OCI-M1 (cell line): ENCODE measurements at regions not wholly inside any gene's neighbourhood (a gene's known extent, or its start where the extent isn't known, plus 50 kb on each side); places are given as distances from the start of the nearest gene placed in this dataset.

Experiments used
- DNase-seq: peaks from one replicate; lab custom pipeline; 2025; lab: John Stamatoyannopoulos, UW

DNA sequence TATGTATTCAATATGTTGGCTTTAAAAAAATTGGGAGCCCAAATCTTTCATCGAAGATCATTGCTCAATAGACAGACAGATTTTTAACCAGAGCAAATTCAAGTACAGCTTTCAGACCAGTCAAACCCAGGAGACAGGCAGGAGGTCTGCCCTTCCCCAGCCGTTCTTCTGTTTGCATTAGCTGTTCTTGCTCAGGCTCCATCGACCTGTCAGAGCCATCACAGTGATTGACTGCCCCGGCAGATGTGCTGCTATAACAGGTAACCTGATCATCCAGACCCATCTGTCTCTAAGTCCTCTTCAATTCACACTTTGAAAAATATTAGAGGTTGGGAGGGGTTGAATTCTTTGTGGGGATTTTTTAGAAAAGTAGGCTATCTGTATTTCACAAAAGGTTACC, 453.5 kb downstream of the FOXG1 start:
- no peak for DNase-seq

DNA sequence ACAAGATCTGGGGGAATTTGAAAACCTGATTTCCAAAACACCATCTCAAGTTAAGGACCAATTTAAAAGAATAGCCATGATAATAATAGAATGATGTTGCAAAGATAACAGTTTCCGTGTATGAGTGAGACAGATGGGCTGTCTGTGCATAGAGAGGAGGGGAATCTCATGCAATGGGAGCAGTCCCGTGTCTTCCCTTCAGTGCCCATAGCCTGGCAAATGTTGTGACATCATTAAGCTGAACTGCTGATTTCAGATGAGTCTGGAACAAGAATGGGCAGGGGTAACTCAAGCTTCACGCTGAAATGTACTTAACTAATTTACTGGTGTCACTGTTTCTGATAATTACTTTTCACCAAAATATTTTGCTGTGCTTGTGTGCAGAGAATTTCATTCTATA, 454.0 kb downstream of the FOXG1 start:
- DNase-seq, result no peak

DNA sequence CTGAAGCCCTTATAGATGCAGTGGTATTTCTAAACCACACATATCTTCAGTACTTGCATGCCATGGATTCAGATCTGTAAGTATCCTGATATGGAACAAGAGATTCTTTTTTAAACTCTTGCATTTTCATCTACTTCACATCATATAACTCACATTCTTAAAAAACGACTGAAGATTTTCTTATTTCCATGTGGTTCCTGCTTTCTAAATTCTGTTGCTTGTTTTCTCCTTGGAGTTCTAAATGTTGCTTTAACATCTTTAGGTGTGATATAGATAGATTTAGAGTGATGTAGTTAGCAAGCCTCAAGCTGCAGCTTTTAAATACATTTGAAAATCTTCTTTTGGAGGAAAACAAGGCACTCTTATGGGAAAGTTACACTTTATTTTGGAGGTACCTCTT, 455.4 kb downstream of the FOXG1 start:
- DNase-seq, result no peak

DNA sequence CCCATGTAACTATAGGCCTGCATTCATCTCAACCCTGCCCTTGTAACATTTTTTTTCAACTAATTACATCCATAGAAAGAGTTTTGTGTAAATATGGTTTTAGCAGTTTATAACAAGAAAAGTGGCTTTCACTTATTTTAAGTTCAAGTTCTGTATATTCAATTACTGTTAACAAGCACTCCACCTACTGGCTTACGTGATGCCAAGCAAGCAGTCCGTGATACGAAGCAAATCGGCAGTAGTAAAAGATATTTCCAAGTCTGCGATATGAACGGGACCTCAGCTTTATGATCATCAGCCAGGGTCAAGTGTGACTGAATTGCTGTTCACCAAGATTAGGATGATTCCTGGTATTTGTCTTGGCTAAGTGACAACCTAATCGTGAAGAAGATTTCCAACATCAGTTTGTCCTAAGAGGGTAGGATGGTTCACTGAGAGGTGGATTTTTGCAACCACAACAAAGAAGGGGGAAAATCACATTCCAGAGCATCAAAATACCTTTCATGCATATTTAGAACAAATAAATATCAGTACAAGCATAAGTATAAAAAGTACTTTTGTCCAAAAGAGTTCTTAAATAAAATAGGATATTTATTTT, 456.2 kb downstream of the FOXG1 start:
- DNase-seq, result peak; percentile 41

DNA sequence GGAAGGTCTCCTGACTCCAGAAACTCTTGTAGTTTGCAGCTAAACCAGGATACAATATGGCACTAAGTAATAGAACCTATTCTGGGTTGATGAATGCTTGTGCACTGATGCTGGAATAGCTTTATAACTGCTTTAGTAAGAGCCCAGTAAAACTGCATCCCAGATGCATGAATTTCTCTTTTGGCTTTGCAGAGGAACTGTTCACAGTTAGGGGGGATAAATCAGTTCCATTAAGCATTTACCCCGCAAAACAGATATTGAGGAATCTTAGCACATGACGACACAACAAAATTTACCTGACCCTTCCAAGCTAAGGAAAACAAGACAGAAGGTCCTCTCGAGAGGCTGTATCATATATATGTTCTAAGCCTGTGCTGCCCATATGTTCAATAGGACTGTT, 457.4 kb downstream of the FOXG1 start:
- DNase-seq, result no peak

DNA sequence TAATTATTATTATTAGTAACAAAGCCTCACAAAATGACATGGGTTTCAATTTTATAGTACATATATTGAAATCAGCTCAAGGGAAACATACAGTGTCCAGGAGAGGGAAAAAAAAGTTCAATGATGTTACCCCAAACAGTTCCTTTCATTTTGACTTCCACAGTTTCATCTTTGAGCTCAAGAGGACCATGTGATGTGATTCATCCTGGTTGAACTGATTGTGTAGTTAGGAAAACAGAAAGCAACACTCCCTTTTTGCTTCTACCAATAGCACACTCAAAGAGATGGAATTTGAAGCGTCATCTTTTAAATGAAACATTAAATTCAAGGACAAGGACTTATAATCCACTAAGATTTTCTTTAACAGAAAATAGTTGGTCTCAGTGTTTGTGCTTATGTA, 461.0 kb downstream of the FOXG1 start:
- no peak for DNase-seq

DNA sequence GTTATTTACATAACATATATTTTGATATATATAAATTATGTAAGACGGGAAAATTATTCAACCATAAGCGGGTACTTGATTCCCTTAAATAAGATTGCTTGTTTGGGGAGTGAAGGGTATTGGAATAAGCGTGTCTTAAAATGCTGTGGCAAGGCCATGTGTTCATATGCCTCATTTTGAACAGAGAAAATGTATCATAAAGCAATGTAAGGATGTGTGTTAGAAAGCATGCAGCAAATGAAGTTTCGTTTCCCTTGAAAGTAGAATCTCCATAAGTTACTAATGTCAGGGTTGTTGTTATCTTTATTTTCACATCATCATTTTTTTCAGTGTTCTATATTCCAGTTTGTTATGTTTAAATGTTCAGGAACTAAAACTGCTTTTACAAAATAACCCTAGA, 465.6 kb downstream of the FOXG1 start:
- no peak for DNase-seq

DNA sequence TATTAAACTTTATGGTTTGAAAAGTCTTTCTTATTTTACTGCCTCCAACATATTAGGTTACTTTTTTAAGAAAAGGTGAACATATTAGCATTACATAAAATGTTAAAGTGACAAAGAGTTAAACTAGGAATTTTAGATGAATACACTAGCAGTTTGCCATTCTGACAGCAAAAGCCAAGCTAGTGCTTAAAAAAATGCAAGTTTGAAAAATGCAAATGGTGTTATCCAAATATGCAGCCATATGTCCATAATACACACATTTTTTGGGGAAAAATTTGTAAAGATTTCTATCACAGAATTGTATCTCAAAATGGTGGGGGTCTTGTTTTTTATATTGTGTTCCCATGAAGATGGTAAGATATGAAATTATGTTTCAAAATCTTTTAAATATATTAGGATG, 466.1 kb downstream of the FOXG1 start:
- no peak for DNase-seq

DNA sequence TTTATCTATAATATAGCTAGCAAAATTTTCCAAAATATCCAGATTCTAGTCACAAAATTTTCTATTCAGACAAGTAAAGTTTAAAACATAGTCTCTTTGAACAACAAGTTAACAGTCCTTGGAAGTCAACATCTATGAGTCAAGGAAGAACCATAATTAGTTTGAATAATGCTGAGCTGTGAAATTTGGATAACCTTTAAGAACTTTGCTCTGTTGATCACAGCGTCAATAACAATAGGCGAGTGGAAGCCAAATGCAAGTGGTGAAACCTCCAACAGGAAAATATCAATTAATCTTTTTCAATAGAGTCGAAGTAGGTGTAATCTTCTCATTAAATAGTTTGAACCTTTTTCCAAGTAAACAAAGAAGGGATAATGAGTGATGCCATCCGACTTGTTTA, 466.6 kb downstream of the FOXG1 start:
- DNase-seq, result no peak

DNA sequence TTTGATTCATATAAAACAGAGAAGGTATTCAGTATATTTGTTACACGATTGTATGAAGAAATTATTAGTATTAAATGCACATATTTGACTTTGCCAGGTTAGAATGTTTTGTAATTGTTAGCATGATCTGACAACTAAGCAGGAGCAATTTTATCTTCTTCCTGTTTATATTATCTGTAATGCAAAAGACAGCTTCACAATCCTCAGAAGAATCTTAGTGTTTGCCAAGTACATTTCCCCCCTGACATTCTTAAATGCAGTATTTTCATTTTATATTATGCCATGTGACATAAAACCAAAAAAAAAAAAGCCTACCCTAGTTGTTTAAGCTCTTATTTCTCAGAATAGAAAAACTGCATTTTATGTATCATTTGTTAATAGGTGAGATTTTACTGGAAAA, 469.4 kb downstream of the FOXG1 start:
- DNase-seq, result no peak

DNA sequence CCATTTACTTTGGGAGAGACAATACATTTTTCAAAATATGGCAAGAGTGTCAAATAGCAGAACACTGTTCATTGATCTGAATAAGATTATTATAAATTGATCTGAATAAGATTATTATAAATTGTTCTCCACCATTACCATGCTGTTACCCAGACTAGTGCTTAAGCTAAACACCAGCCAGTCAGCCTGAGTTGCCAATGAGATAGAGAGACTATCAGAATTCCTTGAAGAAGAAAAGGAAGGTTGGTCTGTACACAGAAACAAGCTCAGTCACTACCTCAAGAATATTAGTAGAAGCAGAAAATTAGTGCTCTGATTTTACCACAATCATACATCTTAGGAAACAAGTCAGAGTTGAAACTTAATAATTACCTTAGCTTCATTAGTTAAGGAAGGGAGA, 469.8 kb downstream of the FOXG1 start:
- DNase-seq, result no peak

DNA sequence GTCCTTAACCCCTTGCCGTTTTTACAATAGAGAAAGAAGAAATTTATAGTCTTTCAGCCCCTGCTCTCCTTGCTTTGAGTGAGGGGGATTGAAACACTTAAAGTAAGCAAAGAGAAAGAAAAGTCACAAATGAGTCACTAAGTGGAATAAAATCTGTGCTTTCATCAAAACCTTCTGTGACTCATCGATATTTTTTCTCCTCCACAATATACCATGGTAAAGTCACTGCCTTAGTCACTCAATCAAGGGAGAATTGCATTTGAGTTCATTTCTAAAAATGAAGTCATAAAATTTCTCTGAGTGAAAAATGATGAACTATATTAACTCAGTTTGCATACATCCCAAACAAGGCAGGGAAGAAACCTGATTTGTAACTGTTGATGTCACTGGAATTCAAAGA, 470.3 kb downstream of the FOXG1 start:
- no peak for DNase-seq

DNA sequence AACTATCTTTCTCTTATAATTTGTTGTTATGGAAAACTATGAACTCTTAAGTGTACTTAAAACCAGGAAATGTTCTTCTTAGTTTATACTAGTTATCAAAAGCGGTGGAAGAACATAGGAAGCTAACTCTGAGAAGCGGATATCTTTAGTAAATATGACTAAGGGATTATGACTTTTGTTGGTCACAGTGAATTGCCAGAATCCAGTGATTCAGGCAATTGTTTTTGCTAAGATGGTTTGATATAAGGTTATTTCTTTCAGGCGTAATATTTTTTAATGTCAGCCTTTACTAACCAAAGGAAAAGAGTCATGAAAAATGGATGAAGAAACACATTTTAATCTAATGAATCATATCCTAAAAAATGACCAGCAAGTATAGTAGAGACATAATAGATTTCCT, 473.5 kb downstream of the FOXG1 start:
- DNase-seq, result no peak

DNA sequence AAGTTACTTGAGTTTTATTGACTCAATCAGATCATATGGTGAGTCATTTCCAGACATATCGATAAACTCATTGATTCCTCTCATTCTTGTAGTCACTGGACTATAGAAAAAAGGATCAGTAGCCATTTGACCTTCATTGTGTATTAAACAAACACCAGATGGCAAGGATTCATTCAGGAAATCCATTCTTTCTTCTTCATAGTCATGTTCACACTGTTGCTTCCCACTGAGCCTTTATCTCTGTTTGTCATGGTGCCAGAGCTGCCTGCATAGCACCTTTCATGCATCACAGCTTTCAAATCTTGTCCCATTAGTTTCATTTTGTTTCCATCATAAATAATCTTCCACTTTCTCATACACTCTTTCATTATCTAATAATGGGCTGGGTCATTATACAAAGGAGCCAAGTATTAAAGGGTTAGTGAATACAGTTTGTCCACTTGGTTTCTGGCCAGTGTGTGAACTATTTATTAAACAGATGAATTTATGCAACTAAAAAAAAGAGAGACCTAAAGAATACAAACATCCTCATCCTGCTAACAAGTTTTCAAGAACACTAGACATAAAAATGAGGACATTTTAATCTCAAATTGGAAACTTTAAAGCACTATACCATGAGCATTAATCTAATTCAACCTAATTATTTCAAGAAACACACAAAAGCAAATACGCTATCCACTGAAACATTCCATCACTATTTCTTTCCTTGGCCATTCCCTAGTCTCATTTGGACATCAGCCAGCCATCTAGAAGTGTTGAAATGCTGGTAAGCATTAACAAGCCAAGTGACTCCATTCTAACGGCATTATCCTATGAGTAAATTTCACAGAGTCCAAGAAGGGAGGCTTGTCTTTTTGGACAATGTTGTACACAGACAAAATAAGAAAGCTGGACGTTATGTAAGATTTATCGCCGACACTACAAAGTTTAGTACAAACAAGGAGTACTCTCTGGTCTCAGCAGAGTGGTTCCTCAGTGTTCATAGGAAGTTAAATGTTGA, 476.5 kb downstream of the FOXG1 start:
- DNase-seq, result no peak

DNA sequence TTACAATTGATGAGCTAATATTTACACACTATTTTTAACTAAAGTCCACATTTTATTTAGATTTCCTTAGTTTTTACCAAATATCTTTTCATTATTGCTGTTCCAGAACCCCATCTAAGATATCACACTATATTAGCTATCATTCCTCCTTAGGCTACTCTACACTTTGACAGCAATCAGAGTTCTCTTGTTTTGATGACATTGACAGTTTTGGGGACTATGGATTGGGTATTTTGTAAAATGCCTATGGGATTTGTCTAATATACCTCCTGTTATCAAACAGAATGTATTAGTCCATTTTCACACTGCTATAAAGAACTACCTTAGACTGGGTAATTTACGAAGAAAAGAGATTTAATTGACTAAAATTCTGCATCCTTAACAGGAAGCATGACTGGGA, 489.1 kb downstream of the FOXG1 start:
- DNase-seq, result no peak

DNA sequence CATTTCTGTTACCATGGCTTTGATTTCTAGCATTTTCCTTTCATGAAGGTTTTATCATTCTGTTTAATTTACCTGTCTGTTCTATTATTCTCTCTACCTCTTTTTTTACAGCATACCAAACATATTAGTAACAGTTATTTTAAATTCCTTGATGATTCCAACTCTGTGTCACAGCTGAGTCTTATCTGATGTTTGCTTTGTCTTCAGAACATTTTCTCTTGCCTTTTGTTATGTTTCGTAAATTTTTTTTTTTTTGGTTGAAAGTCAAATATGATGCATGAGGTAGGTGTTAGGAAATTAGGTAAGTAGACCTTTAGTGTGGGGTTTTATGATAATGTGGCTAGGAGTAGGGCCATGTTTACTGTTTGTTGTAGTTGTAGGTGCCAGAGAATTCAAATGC, 496.4 kb downstream of the FOXG1 start:
- DNase-seq, result no peak

DNA sequence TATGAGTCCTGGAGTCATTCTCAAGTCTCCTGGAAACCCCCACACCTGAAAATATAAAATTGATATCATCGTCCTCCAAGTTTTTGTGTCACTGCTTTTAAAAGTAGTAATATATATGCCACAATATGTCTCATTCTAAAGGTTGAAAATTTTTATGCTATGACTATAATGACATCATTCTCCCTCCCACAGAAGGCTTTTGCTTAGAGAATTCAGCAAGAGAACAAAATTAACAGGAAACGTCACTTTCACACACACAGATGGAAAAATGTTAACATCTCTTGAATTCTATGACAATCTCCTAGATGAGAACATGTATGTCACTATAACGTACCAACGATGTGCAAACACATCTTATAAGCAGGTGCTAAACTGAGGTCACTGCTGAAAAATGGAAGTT, 498.3 kb downstream of the FOXG1 start:
- no peak for DNase-seq

DNA sequence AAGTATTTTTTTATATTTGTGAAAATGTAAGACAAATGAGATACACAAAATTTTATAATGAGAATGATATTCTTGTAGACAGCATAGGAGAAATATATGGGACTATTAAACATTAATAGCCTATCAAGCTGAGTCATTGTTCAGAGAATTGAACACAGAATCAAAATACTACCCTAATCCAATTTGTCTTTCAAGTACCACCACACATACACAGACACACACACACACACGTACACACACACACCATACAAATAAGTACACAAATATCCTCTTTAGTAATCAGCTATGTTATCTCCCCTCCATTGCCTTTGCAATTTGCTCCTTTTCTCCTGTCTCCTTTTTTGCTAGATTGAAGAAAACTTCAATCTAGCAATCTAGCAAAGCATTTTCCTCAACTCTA, 499.3 kb downstream of the FOXG1 start:
- no peak for DNase-seq

DNA sequence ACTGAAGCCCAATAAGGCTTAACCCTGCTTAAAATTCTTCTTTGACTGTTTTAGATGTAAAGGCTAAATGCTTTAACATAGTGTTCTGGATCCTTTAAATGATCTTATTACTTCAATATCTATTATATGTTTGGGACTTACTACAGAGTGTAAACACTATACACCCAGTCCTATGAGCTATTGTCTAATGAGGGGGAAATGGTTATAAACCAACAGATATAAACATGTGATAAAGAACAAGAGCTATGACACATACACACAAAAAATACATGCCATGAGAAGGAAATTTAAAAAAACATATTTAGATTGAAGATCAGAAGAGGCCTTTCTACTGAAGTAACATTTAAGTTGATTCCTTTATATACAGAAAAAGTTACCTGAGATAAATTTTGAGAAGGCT, 505.1 kb downstream of the FOXG1 start:
- no peak for DNase-seq

DNA sequence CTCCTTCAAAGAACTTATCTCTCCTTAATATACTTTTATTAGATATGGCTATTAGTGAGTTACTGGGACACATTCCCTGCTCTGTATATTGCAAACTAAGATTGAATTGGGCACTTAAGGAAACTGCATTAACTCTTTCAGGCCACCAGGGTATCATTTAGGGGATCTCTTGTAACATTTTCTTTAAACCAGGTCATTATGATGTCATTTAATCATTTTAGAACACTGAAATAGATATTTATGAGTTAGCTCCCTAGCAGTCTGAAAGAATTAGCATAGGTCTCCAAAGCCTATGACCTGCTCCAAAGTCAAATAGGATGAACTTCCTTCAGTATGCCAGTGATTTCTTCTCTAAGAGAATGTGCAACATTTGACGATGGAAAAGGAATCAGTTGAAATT, 506.9 kb downstream of the FOXG1 start:
- DNase-seq, result no peak

DNA sequence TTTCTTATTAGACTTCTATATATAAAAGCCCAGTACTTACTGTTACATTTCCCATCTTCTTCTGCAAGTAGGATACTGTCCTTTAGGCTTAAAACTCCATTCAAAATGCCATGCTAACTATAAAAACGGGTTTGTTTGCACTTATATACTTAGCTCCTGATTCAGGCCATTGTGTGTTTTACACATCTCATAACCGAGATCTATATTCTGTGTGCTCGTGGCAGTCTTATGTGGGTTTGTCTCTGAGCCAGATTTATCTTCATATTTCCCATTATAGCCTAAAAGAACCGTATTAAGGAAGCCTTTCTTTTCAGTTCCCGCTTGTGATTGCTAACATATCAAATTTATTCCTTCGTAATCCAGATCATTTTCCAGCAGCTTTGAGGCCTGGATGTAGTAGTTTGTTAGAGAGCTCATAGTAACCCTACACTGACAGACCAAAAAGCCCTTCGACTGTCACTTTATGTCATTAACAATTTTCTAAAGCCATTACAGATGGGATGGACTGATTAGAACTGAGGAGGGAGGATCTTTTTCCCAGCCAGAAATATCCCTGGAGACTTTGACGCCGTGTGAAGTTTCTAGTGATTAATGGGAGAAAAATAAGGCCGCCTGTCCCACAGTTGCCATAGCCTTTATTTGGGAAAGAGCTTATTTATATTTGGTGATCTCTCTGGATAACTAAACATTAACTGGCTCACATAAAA, 508.5 kb downstream of the FOXG1 start:
- no peak for DNase-seq

DNA sequence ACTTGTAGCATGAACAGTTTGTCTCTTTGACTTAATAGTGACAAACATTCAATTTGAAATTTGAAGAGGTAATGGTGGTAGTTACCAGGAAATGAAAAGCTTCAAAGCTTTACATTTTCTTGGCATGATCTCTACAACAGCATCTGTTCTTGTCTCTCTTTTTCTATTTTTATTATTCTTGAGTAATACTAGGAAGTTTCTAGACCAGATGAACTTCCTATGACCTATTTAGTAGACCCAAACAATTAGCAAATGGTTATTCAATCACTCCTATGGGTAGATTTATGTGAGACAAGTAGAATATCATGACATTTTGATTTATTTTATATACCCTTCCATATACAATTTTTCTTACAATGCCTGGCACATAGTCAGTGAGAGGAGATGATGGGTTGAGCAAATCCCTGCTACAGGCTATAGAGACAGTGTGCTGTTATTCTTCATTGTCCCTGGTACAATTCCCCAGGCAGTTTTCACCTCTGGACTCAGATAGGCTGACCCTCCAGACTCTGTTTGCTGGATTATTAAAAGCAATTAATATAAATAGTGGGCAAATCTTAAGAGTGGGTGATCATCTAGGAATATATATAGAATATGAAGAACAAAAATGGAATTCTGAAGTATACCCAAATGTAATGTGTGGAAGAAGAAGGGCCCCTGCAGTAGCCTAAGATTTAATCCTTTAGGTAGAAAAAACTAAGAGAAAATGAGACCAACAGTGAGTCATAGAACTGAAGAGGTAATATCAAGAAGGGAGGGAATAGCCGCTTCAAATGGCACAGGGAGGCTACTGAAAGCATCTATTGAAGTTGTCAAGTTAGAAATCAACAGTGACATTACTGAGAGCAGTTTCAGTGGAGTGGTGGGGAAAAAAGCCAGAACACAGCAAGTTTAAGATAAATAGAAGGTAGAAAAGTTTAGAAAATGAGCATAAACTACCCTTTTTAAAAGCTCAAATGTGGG, 512.0 kb downstream of the FOXG1 start:
- no peak for DNase-seq
